CD4-positive, alpha-beta T cell treated with Interleukin-4 for 1 hour (primary cell): ENCODE measurements at regions not wholly inside any gene's neighbourhood (a gene's known extent, or its start where the extent isn't known, plus 50 kb on each side); places are given as distances from the start of the nearest gene placed in this dataset.
"Not testable (repeated sequence)": the region's sequence is repeated elsewhere in the genome, so short reads cannot be mapped to it uniquely, and the experiment has no call there.

ENCODE experiments used
- DNase-seq, 2 donors: peaks; one replicate each; pipeline ENCODE4 v3.0.0-alpha.2; 2020 to 2022

DNA sequence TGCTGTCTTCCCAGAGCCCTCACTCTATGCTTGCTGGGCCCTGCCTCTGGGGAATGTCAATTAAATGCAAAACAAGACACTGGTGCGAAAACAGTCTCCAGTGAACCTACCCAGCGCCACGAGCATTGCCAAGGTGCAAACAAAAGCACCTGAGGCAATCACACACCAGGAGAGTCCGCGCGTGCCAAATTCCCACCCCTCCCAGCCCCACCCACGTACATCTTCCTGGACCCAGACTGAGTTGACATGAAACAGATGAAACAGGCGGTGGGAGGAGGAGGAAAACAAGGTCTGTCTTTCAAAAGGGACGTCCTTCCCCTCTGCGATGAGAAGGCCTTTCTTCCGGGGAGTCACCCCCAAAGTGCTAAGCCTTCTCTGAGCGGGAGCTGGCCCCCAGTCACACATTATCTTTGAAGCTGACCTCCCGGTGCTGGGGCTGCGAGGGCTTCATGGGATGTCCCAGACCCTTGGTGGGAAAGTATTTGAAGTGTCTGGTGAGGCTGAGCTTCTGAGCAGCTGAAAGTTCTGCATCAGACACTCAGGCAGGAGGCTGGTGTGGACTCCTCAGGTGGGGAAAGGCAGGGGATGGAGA lies 200.4 kb downstream of the AXIN2 start:
- DNase-seq = no peak

DNA sequence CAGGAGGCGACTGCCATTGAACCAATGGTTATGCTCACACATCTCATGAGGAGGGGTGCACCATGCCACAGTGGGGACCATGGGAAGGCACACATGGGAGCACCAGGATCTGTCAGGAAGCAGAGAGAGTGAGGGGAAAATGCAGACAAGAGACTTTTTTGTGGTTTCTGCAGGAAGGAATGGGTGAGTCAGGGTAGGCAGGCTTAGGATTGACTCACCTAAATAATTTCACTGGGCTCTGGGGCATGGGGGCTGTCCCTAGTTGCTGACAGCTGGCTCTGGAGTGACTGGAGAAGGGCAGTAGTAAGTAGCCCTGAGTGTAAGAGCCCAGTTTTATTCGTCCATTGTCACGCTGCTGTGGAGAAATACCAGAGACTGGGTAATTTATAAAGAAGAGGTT lies 202.4 kb downstream of the AXIN2 start:
- no peak for DNase-seq

DNA sequence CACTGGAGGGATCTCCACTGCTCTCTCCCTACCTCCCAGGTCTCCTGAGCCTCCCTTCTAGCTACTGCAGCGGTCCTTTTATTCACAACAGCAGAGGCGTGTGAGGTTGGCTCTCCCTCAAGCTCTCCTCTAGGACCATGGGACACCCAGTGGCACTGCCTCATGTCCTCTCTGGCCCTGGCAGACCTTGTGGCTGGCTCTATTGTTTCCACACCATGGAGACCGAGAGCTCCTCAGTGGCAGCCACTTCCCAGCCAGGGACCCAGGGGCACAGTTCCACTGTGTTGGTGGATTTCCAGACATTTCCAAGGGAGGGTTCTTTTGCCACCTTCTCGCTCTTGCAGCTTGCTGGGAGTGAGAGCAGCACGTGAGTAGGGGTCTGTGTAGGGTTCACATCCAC lies 204.9 kb downstream of the AXIN2 start:
- no peak for DNase-seq

DNA sequence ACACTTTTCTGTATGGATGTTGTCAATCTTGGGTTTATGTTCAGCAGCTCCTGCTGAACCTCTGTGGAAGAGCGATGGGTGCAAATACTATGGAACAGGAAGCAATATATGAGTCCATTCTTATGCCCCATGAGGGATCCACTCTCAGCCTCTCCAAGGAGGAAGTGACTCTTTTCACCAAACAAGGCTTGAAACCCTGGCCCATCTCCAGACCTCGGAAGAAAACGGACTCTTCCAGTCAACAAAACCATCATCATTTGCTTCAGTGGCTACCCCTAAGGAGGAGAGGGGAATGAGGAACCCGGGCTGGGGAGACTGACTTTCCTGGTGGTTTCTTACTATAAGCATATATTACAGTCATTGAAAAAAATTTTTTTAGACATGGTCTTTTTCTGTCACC lies 206.2 kb downstream of the AXIN2 start:
- no peak for DNase-seq

DNA sequence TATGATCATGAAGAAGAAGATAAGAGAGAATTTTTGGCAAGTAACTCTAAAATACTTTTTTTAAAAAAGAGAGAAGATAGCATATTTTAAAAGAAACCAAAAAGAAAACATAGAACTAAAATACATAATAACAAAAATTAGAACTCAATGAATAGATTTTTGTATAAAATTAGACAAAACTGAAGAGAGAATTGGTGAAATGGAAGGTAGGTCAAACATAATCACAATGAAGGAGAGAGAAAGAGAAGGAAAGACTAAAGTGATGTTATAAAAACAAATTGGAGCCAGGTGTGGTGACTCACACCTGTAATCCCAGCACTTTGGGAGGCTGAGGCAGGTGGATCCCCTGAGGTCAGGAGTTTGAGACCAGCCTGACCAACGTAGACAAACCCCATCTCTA lies 211.5 kb downstream of the AXIN2 start:
- DNase-seq = no peak

DNA sequence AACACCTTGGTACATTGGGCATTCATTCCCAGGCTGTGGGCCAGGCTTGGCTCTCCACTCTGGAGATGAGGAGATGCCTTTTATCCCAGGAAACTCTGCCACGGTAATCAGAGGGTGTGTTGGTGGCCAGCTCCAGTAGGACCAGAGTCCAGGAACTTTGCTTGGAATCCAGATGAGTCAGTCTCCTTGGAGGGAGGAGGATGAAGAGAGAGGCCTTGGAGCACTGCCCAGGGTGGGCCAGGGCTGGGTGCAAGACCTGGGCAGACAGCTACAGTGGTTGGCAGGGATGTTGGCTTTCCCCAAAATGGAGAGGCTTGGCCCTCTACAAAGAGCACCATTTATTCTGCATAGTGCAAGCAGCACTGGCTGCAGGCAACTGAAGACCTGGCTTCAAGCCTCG lies 209.0 kb downstream of the RGS9 start:
- no peak for DNase-seq

DNA sequence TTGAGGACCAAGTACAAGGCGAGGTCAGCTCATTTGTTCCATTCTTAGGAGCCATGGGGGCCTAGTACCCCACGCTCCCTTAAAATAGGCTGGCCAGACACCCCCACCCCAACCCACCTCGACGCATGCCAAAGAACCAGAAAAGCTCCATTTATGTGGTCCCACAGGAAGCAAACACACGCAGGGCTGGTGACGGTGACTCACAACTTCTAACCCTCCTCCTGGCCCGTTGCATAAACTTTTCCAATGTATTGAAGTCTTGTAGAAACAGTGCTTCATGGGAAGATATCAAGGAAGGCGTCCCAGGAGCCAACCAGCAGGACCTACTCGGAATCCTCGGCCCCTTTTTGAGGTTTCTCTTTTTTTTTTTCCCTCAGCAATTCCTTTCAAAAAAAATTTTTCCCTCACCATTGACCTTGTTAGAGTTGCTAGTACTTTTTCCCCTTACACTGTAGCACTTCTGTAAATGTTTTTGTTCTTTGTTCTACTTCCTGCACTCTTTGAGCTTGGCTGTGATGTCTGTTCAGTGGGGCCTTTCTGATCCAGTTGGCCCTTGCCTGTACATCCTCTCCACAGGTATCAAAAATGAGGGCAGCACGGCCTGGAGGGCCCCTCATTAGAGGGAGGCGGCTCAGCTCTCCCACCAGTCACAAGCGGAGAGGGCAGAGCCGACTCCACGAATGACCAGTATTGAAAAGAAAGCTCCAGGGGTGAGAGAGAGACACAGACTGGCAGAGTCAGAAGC lies 208.3 kb downstream of the RGS9 start:
- DNase-seq = no peak

DNA sequence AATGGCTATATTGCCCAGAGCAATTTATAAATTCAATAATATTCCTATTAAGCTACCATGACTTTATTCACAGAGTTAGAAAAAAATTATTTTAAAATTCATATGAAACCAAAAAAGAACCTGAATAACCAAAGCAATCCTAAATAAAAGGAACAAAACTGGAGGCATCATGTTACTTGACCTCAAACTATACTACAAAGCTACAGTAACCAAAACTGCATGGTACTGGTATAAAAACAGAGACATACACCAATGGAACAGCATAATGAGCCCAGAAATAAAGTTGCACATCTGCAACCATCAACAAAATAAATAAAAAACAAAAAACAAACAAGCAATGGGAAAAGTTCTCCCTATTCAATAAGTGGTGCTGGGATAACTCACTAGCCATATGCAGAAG lies 203.2 kb downstream of the RGS9 start:
- DNase-seq = no peak

DNA sequence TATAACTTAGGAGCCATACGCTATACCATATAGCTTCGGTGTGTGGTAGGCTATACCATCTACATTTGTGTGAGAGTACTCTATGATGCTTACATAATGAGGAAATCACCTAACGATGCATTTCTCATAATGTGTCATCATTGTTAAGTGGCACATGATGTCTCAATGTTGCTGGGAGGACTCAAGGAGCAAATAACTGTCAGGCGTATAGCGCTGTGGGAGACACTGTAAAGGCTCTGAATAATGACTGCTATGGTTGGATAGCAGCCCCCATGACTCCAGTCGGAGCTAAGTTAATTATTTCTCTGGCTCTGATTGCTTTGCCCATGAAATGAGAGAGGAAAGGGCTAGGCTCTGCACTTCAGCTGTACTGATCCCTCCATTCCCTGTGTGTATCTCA lies 197.2 kb downstream of the RGS9 start:
- no peak for DNase-seq

DNA sequence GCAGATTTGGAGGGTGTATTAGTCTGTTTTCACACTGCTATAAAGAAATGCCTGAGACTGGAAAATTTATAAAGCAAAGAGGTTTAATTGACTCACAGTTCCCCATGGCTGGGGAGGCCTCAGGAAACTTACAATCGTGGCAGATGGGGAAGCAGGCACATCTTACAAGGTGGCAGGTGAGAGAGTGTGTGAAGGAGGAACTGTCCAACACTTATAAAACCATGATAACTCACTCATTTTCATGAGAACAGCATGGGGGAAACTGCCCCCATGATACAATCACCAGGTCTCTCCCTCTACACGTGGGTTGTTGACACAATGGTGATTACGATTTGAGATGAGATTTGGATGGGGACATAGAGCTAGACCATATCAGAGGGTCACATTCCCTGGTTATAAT lies 195.6 kb downstream of the RGS9 start:
- no peak for DNase-seq

DNA sequence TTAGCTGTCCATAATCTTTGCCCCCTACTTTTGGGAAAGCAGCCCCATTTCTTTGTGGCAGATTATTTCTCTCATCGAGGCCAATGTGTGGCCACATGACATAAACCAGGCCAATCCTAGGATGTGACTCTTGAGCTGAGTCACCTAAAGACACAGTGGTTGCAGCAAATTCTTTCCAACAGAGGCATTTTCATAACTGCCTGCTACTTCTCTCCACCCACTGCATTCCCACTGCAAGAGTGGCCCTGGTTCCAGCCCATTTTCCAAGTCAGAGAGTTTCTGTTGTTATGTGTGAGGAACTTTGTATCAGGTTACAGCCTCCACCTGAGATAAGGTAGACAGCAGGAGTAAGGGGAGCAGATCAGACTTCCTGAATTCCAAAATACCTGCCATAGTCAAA lies 195.2 kb downstream of the RGS9 start:
- DNase-seq = no peak

DNA sequence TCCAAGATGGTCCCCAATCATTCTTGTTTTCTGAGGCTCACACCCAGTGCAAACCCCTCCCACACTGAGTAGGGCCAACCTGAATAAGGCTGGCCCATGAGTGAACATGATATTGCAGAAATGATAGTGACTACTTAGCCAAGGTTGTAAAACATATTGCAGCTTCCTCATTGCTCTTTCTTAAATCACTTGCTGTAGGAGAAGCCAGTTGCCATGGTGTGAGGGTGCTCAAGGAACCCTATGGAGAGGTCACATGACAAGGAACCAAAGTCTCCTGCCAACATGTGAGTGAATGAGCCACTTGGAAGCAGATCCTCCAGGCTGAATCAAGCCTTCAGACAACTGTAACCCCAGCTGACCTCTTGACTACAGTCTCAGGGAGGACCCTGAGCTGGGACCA lies 191.4 kb downstream of the RGS9 start:
- no peak for DNase-seq

DNA sequence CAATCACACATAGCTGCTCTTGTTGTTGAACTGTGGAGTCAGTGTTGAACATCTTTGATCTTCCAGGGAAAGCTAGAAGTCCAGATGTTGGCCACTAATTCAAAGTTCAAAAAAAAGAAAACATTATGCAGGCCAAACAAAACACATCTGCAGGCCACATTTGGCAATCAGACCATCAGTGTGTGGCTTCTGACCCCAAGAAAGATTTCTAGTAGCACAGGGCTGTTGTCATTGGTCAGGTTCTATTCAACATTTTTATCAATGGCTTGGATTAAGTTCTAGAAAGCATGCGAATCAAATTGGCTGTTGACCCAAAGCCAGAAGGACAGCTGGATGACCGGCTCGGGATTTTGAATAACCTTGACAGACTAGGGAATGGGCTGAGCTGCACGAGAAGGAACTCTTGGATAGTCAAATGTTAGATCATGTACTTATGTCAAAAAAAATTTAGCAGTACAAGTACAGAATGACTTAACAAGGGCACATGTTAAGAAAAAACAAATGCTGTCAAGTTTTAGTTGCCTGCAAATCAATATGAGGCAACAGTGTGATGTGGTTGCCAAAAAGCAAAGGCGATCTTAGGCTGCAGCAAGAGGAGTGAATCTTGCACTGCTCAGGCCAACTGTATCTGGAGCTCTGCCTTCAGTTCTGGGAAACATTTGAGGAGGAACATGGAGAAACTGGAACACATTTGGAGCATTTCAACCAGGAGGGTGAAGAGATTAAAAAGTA lies 187.6 kb downstream of the RGS9 start:
- no peak for DNase-seq

DNA sequence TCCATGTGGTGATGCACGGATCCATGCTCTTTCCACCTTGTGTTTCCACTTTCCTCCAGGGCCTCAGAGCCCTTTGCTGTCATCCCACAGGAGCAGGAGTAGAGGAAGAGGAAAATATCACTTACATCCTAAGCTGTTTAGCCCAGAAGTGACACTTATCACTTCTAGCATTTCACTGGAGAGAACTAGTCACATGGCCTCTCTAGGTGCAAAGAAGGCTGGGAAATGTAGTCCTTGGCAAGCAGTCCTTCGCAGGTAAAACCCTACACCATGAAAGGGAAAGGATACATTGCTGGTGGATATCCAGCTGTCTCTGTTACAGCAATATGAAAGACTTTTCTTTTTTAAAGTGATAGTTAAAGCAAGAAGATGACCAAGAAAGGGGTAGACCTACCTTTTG lies 185.9 kb downstream of the RGS9 start:
- DNase-seq = no peak

DNA sequence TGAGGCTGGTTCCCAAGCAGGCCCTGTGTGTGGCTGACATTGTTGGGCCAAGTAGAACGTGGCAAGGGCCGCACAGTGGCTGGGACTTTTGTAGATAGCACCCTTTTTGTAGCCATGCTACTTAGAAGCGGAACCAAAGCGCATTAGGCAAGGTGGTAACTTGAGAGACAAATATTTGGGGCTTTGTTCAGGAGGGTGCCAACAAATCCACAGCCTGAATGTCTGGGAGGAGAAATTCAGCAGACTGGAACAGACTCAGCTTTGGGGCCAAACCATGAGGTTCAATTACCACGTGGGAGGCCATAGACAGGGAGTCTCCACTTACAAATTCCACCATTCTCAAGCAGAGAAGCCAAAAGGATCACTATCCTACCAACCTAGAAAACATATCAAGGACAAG lies 183.7 kb downstream of the RGS9 start:
- no peak for DNase-seq

DNA sequence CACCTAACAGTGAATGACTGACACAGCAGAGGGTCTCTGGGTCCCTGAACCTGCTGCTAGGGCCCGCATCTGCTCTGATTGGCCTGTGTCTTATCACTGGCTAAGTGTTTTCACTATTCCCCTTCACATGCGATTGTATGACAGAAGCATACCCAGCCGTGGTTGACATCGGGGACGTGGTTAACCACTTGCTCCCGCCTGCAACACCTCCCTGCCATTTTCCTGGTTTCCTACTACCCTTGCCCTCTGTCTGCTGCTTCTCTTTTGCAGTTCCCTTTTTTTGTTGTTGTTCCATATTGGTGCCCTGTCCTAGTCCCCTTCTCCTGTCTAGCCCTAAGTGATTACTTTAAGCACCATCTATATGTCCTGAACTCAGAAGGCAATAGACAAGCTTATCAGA lies 177.0 kb downstream of the RGS9 start:
- DNase-seq = no peak

DNA sequence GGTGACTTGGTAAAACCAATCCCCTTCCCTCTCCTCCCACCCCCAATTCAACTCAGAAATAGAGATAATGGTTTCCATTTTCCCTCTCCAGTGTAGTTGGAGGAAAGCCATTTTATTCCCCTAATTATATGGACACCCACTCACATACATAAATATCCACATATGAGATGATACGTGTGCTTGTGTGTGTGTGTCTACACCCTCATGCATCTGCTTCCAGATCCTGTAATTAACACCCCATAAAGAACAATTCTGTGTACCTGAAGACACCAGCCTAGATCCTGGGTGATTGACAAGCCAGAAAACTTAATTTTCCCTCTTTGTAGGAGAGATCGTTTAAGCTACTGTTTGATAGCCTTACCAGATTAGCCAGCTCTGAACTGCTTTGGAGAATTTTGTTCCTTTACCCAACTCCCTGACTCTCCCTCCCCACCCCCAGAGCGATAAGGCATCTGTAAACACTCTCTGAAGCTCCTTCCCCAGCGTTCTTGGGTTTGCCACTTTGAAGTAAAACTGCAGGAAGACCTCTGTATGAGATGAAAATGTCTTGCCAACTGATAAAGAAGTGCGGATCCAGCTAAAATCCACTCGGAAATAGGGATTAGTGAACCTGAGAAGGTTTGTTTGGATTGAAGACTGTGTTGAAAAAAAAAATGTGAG lies 175.7 kb downstream of the RGS9 start:
- DNase-seq = no peak

DNA sequence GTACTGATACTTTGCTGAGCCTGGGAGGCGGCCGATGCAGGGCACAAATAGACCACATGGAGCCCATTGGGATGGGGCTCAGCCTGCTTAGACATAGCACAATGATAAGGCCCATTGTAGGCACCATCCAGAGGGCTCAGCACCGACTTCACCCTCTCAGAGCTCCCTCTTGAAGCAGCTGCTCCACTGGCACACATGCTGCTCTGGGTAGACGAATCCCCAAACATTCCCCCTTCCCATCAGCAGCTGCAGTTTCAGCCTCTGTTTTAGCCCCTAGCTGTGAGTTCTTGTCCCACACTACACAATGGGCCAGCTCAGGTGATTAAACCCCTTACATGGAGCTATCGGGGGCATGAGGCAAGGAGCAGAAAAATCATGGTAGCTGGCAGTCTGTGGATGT lies 174.1 kb downstream of the RGS9 start:
- DNase-seq = no peak

DNA sequence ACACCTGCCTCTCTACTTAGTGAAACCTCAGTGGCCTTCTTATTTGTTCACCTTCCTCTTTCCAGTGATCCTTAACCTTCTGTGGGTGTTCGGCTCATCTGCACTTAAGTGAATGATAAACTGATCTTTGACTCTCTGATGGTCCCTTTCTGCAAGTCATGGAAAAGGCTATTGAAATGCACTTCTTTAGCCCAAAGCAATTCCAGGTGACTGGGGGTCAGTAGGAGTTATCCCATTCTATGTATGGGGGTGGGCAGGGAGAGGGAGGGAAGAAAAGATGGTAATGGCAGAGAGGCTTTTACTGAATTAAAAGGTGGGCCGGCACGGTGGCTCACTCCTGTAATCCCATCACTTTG lies 170.8 kb downstream of the RGS9 start:
- DNase-seq = no peak

DNA sequence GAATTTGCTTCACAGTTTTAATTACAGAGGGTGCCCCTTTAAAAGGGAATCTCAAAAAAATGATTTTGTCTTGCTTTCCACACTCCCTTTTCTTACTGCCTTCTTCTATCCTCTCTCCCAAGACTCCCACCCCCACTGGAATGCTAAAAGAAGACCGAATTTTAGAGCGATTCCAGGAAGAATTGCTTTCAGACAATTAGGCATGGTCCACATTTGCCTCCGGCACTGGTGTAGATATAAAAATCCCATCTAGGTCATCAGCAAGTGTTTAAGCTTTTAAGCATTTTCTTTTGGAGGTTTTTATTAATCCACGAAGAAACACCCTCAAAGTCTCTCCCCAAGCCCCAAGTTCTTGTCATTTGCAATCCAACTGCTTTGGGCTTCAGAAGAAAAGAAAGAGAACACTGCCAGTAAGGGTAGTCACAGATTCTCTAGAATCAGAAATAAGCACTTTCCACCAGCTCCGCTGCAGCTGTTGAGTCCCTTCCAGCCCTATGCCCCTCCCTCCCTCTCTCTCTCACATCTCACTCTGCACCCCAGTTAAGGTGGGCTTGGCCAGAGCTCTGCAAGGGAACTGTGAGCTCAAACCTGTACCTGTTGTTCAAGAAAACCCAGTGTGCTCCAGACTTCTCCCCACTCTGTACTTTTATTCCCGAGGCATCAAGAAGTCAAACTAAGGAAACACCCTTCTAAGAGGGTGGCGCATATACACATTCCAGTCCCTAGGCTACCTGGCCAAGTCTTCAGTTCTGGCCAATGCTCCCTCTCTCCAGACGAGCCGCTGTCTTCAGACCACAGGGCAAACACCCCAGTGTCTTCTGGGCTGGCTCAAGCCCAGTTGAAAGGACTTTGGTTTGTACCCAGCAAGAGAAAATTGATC lies 170.2 kb downstream of the RGS9 start:
- no peak for DNase-seq

DNA sequence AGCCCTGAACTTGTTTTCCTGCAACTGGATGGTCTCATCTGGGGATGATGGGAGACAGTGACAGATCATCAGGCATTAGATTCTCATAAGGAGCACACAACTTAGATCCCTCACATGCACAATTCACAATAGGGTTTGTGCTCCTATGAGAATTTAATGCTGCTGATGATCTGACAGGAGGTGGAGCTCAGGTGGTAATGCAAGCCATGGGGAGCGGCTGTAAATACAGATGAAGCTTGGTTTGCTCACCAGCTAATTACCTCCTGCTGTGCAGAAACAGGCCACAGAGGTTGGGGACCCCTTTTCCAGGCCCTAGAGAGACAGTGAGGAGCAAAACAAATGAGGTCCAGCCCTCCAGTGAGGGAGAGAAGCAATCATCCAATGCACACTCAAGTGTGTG lies 168.6 kb downstream of the RGS9 start:
- DNase-seq = no peak

DNA sequence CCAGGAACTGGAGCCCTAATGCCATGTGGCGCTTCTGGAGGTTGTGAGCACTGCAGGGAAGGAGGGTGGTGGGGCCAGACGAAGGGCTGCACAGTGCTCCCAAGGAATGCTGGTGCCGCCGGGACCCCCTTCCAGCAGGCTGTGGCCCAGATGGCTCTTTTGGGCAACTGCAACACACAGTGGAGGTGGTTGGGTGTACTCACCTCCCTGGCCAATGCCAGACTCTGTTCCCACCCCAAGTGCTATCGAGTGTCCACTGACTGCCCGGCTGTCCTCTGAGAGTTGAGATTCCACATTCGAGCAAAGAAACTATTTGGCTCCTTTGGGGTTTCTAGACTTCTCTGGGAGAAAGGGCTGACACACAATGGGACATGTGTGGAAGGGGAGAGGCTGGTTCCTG lies 167.9 kb downstream of the RGS9 start:
- DNase-seq = no peak

DNA sequence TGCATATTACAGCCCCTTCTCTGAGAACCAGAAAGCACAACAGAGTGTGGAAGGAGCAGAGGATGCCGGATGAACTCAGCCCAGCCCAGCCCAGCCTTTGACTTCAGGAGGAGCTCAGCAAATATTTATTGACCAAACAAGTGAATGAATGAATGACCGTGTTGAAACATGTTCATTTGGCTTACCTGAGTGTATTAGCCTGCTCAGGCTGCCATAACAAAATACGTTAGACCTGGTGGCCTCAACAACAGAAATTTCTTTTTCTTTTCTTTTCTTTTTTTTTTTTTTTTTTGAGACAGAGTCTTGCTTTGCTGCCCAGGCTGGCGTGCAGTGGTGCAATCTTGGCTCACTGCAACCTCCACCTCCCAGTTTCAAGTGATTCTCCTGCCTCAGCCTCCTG lies 164.7 kb downstream of the RGS9 start:
- DNase-seq = not testable (repeated sequence)
